HUDEP-2 (cell line): ENCODE measurements at regions not wholly inside any gene's neighbourhood (a gene's known extent, or its start where the extent isn't known, plus 50 kb on each side); places are given as distances from the start of the nearest gene placed in this dataset.
"Not testable (repeated sequence)": the region's sequence is repeated elsewhere in the genome, so short reads cannot be mapped to it uniquely, and the experiment has no call there.

ENCODE experiments used
- DNase-seq, 76 experiments: peaks; one replicate each; lab custom pipeline; 2025; ENCODE audit not compliant: unreplicated experiment in 76 of 76; lab: John Stamatoyannopoulos, UW

DNA sequence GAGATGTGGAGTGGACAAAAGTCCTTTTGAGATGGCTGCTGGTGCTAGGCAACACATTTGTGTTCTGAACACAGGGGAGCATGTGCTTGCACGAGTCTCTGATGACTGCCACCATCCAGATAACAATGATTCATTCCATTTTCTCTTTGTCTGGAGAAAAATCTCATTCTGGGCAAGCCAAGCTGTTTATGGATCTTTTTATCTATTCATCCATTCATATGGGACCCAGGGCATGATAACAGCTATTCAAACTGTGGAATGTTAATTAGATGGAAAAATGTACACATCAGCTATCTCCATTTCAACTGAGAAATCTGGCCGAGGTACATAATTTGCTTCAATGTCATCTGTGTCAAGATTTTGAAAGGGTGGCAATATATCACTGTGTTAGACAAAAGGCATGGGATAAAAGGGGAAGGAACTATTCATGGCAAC lies 117.5 kb upstream of the ZBED5 start:
- DNase-seq, result no peak

DNA sequence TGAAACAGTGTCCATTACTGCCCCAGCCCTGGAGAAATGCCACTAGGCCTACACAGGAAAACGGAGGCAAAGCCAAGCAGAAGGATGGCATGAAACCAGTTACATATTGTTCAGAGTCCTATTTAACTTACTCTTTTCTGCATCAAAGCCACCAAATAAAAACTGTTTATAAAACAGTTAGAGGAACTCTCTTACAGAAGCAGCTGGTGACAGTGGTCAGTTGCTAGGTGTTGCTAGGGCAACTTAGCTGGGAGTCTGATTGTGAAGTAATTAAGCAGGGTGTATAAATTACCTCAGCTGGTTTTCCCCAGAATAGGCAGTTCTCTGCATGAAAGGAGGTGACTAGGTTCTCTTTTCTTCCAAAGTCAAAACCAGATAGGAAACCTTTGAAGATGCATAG lies 115.6 kb upstream of the ZBED5 start:
- no peak for DNase-seq

DNA sequence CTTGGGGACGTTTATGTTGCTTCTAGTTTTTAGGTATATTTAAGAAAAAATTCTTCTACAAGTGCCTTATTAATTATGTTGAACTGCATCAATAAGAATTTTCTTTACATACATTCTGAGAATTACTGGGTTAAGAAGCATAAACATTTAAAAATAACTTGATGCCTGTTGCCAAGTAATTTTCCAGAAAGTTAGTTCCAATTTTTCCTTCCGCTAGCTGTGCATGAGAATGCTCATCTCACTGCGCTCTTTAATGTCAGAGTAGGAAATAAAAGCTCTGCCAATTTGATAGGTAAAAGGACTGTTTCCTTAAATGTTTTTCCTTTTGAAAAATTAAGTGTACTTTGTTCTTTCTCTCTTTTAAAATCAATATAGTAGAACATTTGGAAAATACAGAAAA lies 113.1 kb upstream of the ZBED5 start:
- DNase-seq, result no peak

DNA sequence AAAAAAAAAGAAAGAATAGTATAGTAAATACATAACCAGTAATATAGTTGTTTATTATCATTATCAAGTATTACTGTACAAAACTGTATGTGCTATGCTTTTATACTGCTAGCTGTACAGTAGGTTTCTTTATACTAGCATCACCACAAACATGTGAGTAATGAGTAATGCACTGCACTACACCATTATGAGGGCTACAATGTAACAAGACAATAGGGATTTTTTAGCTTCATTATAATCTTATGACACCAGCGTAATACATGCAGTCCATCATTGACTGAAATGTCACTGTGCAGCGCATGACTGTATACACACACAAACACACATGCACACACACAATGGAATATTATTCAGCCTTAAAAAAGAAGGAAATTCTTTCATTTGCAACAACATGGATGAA lies 111.5 kb upstream of the ZBED5 start:
- DNase-seq, result no peak

- DNase-seq, result not testable (repeated sequence)
These were observed 99.0 kb upstream of the ZBED5 start for GRCh38 chr11:10956884-10957283.

DNA sequence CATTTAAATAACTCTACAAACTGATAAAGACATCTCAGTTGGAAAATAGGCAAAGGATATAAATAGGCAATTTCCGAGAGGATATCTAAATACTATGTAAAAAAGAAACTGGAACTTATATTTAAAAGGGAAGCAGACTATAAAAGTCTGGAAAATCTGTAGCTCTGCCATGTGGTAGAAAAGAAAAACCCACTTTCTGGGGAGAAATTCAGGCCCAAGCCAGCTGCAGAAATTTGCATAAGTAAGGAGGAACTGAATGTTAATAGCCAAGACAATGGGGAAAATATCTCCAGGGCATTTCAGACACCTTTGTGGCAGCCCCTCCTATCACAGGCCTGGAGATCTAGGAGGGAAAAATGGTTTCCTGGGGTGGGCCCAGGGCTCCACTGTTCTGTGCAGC lies 97.8 kb upstream of the ZBED5 start:
- no peak for DNase-seq

- DNase-seq, result no peak
These were observed 96.3 kb upstream of the ZBED5 start for GRCh38 chr11:10954184-10954583.

GRCh38 chr11:10952872-10953271 lies 95.0 kb upstream of the ZBED5 start:
- no peak for DNase-seq

DNA sequence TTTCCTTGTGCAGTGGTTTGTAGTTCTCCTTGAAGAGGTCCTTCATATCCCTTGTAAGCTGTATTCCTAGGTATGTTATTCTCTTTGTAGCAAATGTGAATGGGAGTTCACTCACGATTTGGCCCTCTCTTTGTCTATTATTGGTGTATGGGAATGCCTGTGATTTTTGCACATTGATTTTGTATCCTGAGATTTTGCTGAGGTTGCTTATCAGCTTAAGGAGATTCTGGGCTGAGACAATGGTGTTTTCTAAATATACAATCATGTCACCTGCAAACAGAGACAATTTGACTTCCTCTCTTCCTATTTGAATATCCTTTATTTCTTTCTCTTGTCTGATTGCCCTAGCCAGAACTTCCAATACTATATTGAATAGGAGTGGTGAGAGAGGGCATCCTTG lies 90.1 kb upstream of the ZBED5 start:
- not testable (repeated sequence) for DNase-seq

DNA sequence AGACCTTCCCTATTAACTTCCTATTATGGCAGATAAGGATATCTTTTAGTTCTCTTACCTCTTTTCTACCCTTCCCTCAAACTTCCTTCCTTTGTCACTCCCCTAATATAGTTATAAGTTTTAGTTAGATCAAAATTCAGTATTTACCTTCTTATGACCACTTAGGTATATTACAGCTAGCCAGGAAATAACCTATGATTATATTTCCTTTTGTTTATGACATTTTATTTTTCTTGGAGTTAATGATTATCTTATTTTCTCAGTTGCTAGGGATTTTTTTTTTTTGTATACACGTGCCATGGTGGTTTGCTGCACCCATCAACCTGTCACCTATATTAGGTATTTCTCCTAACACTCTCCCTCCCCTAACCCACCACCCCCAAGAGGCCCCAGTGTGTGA lies 88.2 kb upstream of the ZBED5 start:
- DNase-seq, result no peak

- no peak for DNase-seq
These were observed 87.3 kb upstream of the ZBED5 start for GRCh38 chr11:10945196-10945595.

- DNase-seq, result no peak
These were observed 86.1 kb upstream of the ZBED5 start for GRCh38 chr11:10943968-10944367.

GRCh38 chr11:10942620-10943019 lies 84.8 kb upstream of the ZBED5 start:
- DNase-seq, result no peak

DNA sequence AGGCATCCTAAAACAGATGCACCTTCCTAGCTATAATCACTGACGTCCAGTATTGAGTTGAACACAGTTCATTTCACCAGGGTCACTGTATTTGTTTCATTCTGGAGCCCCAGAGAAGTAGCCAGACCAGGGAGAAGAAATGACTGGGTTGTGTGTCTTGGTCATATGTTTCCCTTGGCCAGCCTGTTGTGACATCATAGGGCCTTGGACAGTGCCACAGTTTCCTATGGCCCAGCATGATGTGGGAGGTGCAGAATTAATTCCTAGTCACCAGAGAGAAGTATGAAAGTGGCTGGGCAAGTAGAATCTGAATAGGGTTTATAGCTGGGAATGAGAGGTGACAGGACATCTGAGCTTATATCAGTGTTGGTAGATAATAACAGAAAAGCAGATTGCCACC lies 84.0 kb upstream of the ZBED5 start:
- DNase-seq, result no peak

DNA sequence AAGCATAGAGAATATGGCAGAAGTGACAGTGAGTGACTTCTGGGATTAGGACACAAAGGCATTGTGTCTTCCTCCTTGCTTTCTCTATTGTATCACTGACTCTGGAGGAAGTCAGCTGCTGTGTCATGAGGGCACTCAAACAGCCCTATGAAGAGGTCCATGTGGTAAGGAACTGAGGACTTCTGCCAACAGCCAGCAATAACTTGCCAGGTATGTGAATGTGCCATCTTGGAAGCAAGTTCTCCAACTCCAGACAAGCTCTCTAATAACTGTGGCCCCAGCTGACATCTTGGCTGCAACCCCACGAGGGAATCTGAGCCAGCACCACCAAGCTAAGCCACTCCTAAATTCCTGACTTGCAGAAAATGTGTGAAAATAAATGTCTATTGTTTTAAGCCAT lies 83.6 kb upstream of the ZBED5 start:
- no peak for DNase-seq

GRCh38 chr11:10938650-10939387 lies 81.0 kb upstream of the ZBED5 start:
- DNase-seq, result no peak

DNA sequence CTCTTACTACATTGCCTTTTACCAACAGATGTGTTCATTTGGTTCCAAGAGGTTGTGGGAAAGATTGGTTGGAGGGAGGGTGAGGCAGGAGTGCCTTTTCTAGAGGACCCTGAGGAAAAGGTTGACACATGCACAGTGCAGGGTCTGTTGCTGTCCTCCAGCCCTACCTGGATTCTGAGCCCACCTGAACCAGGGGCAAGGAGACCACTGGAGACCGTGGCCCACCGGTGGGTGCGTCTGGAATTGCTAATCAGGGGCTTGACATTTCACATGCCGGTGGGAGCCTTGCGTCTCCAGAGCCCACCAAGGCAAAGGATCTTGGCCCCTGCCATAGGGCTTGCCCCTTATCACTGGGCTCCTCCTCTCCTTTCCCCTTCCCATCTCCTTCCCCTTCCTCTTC lies 80.4 kb upstream of the ZBED5 start:
- DNase-seq, result no peak

DNA sequence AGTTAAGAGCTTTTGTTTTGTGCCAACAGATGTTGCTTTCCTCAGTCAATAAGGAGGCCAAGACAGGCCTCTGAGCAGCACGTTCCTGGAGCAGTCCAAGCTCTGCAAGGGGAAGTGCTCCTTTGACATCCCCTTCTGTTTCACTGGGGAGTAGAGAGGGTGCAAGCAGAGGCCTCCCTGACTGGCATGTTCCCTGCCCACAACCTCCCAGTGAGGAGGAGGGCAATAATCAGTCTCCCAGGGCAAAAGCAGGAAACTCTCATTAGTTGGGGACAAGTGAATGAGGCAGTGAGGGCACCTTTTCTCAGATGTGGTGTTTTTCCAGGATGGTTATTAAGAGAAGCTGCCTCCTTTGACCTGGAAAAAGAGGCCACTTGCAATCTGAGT lies 79.5 kb upstream of the ZBED5 start:
- DNase-seq, result no peak

- no peak for DNase-seq
These were observed 79.0 kb upstream of the ZBED5 start for GRCh38 chr11:10936626-10937384.

DNA sequence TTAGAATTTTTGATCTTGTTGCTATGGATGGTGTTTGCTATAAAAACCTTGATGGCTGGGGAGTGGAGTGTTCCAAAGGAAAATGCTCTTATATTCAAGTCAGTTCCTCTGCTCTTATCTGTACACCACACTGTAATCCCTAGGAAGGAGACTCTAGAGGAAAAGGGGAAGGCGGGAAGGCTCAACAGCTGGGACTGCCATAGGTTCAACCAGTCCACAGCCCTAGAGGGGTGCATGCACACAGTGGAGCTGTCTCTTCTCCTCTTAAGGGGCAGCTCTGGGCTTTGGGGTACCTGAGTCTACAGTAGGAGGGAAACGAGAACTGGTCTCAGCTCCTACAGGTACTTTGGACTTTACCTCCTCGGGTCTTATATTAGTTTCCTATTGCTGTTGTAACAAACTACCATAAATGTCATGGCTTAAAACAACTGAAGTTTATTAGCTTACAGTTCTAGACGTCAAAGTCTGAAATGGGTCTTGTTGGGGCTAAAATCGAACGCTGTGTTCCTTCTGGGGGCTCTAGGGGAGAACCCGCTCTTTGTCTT lies 77.2 kb upstream of the ZBED5 start:
- no peak for DNase-seq

DNA sequence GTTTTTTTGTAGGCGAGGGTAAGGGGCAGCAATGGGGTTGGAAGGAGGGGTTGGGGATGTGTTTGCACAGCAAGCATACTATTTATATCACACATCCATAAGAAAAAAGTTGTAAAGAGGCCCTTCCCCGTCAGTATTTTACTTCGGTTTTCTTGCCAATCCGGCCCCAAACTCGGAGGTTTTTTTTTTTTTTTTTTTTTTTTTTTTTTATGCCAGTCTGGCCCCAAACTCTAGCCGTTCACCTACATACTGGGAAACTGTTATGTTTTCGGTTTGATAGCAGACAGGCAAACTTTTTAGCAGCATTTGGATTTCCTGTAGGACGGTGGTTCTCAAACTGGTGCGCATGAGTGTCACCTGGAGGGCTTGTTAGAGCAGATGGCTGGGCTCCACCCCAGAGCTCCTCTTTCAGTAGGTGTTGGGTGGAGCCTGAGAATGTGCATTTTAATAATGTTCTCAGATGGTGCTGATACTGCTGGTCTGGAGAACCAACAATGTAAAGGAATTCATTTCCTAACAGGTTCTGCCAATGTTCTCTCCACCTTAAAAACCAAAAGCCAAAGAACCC lies 76.5 kb upstream of the ZBED5 start:
- DNase-seq, result no peak
